ENCODE measurements at regions not wholly inside any gene's neighbourhood (a gene's known extent, or its start where the extent isn't known, plus 50 kb on each side); places are given as distances from the start of the nearest gene placed in this dataset.

DNA sequence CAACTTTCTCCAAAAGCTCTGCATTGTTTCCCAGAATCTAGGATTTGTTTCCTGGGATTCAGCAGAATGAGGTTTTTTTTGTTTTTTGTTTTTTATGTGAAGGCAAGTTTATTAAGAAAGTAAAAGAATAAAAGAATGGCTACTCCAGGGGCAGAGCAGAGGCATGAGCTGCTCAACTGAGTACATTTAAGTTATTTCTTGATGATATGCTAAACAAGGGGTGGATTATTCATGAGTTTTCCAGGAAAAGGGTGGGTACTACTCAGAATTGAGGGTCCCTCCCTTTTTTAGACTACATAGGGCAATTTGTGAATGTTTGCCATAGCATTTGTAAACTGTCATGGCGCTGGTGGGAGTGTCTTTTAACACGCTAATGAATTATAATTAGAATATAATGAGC lies 292.5 kb upstream of the SGK1 start:
- TF ChIP-seq EZH2 (IDR thresholded peaks at IDR 0.05; ENCODE audit: low read length, missing control alignments) (no peak), CTCF (conservative IDR thresholded peaks at IDR 0.05 in 1 of 2, IDR thresholded peaks at IDR 0.05 in 1 of 2; ENCODE audit: low read depth in 1 of 2, low read length in 2 of 2) (no peak)
